GM23338 (cell line): ENCODE measurements at regions not wholly inside any gene's neighbourhood (a gene's known extent, or its start where the extent isn't known, plus 50 kb on each side); places are given as distances from the start of the nearest gene placed in this dataset.

Experiments
- CREB1 ChIP-seq: fragments of 250-450 bp; sonication (Bioruptor Pico); IDR thresholded peaks from 2 replicates; pipeline ENCODE4 v1.5.0; 2020; ENCODE audit warnings: low read depth, mild to moderate bottlenecking, moderate library complexity
- EZH2 ChIP-seq: fragments of 200-600 bp; sonication (generic); IDR thresholded peaks from one replicate; pipeline ENCODE4 v1.8.0; 2017; ENCODE audit warnings: antibody characterized with exemption, mild to moderate bottlenecking, low read depth; ENCODE audit not compliant: unreplicated experiment
- EZH2phosphoT487 ChIP-seq: fragments of 200-600 bp; sonication (generic); IDR thresholded peaks from one replicate; pipeline ENCODE4 v1.8.1; 2018; ENCODE audit warnings: antibody characterized with exemption; ENCODE audit not compliant: unreplicated experiment
- JUNB ChIP-seq: IDR thresholded peaks from one replicate; pipeline ENCODE4 v1.6.1; 2016; ENCODE audit warnings: antibody characterized with exemption; ENCODE audit not compliant: unreplicated experiment
- NANOG ChIP-seq: IDR thresholded peaks from 2 replicates; pipeline ENCODE4 v1.6.1; 2016; ENCODE audit warnings: antibody characterized with exemption, borderline replicate concordance
- POLR2AphosphoS5 ChIP-seq: IDR thresholded peaks from 2 replicates; pipeline ENCODE4 v1.6.1; 2016; ENCODE audit warnings: antibody characterized with exemption, low read depth
- REST ChIP-seq: IDR thresholded peaks from one replicate; pipeline ENCODE4 v1.6.1; 2018; ENCODE audit warnings: antibody characterized with exemption; ENCODE audit not compliant: unreplicated experiment
- STAT1 ChIP-seq: IDR thresholded peaks from one replicate; pipeline ENCODE4 v1.6.1; 2016; ENCODE audit warnings: antibody characterized with exemption; ENCODE audit not compliant: unreplicated experiment
- ZNF114 ChIP-seq: fragments of 250-450 bp; sonication (Bioruptor Pico); IDR thresholded peaks from 2 replicates; pipeline ENCODE4 v1.5.0; 2020; ENCODE audit warnings: mild to moderate bottlenecking, moderate library complexity
- ZNF331 ChIP-seq: fragments of 250-450 bp; sonication (Bioruptor Pico); IDR thresholded peaks from 2 replicates; pipeline ENCODE4 v1.5.0; 2020; ENCODE audit warnings: low read depth, mild to moderate bottlenecking, moderate library complexity
- TF ChIP-seq, protein P1 (sequence below), 2 experiments: fragments of 200-600 bp in 1 of 2; sonication (generic) in 1 of 2; conservative IDR thresholded peaks; 2 replicates each; pipeline versions ENCODE4 v1.5.1 to v1.6.1; 2016 to 2017; ENCODE audit warnings: antibody characterized with exemption in 2 of 2, low read depth in 2 of 2, mild to moderate bottlenecking in 2 of 2, moderate library complexity in 1 of 2
- TF ChIP-seq, protein P2 (sequence below): IDR thresholded peaks from 2 replicates; pipeline ENCODE4 v1.6.1; 2016; ENCODE audit warnings: antibody characterized with exemption
- TF ChIP-seq, protein P3 (sequence below): fragments of 250-450 bp; sonication (Bioruptor Pico); IDR thresholded peaks from 2 replicates; pipeline ENCODE4 v1.5.0; 2020; ENCODE audit warnings: mild to moderate bottlenecking, moderate library complexity

- TF ChIP-seq, protein P1, sequence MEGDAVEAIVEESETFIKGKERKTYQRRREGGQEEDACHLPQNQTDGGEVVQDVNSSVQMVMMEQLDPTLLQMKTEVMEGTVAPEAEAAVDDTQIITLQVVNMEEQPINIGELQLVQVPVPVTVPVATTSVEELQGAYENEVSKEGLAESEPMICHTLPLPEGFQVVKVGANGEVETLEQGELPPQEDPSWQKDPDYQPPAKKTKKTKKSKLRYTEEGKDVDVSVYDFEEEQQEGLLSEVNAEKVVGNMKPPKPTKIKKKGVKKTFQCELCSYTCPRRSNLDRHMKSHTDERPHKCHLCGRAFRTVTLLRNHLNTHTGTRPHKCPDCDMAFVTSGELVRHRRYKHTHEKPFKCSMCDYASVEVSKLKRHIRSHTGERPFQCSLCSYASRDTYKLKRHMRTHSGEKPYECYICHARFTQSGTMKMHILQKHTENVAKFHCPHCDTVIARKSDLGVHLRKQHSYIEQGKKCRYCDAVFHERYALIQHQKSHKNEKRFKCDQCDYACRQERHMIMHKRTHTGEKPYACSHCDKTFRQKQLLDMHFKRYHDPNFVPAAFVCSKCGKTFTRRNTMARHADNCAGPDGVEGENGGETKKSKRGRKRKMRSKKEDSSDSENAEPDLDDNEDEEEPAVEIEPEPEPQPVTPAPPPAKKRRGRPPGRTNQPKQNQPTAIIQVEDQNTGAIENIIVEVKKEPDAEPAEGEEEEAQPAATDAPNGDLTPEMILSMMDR (conservative IDR thresholded peaks at IDR 0.05; ENCODE audit: low read depth in 2 of 2) = no peak
- TF ChIP-seq ZNF331 (CRISPR knock-in tag) (no peak), POLR2AphosphoS5 (no peak), REST (no peak), EZH2phosphoT487 (no peak), JUNB (no peak), STAT1 (no peak), EZH2 (no peak), CREB1 (no peak), NANOG (no peak), ZNF114 (CRISPR knock-in tag) (no peak)
- TF ChIP-seq, protein P2, sequence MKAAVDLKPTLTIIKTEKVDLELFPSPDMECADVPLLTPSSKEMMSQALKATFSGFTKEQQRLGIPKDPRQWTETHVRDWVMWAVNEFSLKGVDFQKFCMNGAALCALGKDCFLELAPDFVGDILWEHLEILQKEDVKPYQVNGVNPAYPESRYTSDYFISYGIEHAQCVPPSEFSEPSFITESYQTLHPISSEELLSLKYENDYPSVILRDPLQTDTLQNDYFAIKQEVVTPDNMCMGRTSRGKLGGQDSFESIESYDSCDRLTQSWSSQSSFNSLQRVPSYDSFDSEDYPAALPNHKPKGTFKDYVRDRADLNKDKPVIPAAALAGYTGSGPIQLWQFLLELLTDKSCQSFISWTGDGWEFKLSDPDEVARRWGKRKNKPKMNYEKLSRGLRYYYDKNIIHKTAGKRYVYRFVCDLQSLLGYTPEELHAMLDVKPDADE = no peak
- TF ChIP-seq, protein P3, sequence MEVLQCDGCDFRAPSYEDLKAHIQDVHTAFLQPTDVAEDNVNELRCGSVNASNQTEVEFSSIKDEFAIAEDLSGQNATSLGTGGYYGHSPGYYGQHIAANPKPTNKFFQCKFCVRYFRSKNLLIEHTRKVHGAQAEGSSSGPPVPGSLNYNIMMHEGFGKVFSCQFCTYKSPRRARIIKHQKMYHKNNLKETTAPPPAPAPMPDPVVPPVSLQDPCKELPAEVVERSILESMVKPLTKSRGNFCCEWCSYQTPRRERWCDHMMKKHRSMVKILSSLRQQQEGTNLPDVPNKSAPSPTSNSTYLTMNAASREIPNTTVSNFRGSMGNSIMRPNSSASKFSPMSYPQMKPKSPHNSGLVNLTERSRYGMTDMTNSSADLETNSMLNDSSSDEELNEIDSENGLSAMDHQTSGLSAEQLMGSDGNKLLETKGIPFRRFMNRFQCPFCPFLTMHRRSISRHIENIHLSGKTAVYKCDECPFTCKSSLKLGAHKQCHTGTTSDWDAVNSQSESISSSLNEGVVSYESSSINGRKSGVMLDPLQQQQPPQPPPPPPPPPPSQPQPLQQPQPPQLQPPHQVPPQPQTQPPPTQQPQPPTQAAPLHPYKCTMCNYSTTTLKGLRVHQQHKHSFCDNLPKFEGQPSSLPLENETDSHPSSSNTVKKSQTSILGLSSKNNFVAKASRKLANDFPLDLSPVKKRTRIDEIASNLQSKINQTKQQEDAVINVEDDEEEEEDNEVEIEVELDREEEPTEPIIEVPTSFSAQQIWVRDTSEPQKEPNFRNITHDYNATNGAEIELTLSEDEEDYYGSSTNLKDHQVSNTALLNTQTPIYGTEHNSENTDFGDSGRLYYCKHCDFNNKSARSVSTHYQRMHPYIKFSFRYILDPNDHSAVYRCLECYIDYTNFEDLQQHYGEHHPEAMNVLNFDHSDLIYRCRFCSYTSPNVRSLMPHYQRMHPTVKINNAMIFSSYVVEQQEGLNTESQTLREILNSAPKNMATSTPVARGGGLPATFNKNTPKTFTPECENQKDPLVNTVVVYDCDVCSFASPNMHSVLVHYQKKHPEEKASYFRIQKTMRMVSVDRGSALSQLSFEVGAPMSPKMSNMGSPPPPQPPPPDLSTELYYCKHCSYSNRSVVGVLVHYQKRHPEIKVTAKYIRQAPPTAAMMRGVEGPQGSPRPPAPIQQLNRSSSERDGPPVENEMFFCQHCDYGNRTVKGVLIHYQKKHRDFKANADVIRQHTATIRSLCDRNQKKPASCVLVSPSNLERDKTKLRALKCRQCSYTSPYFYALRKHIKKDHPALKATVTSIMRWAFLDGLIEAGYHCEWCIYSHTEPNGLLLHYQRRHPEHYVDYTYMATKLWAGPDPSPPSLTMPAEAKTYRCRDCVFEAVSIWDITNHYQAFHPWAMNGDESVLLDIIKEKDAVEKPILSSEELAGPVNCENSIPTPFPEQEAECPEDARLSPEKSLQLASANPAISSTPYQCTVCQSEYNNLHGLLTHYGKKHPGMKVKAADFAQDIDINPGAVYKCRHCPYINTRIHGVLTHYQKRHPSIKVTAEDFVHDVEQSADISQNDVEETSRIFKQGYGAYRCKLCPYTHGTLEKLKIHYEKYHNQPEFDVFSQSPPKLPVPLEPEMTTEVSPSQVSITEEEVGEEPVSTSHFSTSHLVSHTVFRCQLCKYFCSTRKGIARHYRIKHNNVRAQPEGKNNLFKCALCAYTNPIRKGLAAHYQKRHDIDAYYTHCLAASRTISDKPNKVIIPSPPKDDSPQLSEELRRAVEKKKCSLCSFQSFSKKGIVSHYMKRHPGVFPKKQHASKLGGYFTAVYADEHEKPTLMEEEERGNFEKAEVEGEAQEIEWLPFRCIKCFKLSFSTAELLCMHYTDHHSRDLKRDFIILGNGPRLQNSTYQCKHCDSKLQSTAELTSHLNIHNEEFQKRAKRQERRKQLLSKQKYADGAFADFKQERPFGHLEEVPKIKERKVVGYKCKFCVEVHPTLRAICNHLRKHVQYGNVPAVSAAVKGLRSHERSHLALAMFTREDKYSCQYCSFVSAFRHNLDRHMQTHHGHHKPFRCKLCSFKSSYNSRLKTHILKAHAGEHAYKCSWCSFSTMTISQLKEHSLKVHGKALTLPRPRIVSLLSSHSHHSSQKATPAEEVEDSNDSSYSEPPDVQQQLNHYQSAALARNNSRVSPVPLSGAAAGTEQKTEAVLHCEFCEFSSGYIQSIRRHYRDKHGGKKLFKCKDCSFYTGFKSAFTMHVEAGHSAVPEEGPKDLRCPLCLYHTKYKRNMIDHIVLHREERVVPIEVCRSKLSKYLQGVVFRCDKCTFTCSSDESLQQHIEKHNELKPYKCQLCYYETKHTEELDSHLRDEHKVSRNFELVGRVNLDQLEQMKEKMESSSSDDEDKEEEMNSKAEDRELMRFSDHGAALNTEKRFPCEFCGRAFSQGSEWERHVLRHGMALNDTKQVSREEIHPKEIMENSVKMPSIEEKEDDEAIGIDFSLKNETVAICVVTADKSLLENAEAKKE (CRISPR knock-in tag) = no peak
Measured at GRCh38 chr2:162917626-162918025, 79.1 kb upstream of the KCNH7 start.
